Right lobe of liver (tissue), 4 donors: ENCODE measurements at regions not wholly inside any gene's neighbourhood (a gene's known extent, or its start where the extent isn't known, plus 50 kb on each side); places are given as distances from the start of the nearest gene placed in this dataset.

Experiments
- CTCF ChIP-seq, 4 donors: fragments of 200-600 bp in 3 of 4; fragments of 450-650 bp in 1 of 4; IDR thresholded peaks; one replicate each; pipeline versions ENCODE4 v1.5.1 to v1.8.0; 2016 to 2022; ENCODE audit warnings: antibody characterized with exemption in 4 of 4, mild to moderate bottlenecking in 2 of 4
- POLR2A ChIP-seq: fragments of 450-650 bp; IDR thresholded peaks from one replicate; pipeline ENCODE4 v1.6.1; 2017; ENCODE audit warnings: antibody characterized with exemption, mild to moderate bottlenecking
- donor health status: DM: no; HTN: no; CAD: no.
- donor health status: DM: no; HTN: no; CAD: no.
- donor health status: DM: no; HTN: yes; CAD: no.

DNA sequence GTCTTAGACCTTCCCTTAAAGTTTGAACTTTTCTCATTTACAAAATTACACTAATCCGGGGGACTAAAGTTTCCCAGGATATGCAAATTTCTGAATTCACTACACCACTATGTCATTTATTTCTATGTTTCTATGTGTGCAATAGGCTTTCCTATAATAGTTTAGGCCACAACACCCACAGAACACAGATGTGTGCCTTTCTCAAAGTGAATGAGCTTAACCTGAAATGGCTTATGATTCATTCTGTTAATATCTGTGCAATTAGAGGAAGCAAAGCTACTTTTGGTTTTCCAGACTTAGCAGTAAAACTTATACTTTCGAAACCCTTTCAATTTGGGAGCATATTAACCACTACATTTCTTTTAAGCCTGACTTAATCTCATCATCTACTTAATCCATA is 748.1 kb downstream of the GBE1 start:
- TF ChIP-seq CTCF (IDR thresholded peaks at IDR 0.05) (no peak), POLR2A (no peak)
